ENCODE measurements at regions not wholly inside any gene's neighbourhood (a gene's known extent, or its start where the extent isn't known, plus 50 kb on each side); places are given as distances from the start of the nearest gene placed in this dataset.

DNA sequence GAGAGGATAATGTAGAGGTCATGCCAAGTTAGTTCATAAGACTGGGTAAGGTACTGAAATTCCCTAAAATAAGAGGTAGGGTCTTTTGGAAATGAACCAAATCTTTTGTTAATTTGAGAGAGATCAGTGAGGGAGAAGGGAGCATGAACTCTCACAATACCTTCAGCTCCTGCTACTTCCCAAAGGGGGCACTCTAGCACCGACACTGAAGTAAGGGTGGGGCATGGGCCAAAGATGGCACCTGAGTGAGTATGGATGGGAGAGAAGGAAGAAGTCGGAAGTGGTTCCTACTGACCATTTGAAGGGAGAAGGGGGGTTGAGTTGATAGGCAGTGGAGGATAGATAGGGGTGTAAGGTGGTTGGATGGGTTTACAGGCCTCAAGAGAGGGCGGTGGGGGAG is 86.6 kb downstream of the ZNF737 start:
- TF ChIP-seq, protein P1, sequence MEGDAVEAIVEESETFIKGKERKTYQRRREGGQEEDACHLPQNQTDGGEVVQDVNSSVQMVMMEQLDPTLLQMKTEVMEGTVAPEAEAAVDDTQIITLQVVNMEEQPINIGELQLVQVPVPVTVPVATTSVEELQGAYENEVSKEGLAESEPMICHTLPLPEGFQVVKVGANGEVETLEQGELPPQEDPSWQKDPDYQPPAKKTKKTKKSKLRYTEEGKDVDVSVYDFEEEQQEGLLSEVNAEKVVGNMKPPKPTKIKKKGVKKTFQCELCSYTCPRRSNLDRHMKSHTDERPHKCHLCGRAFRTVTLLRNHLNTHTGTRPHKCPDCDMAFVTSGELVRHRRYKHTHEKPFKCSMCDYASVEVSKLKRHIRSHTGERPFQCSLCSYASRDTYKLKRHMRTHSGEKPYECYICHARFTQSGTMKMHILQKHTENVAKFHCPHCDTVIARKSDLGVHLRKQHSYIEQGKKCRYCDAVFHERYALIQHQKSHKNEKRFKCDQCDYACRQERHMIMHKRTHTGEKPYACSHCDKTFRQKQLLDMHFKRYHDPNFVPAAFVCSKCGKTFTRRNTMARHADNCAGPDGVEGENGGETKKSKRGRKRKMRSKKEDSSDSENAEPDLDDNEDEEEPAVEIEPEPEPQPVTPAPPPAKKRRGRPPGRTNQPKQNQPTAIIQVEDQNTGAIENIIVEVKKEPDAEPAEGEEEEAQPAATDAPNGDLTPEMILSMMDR (IDR thresholded peaks at IDR 0.05) = no peak
- TF ChIP-seq ZFX (IDR thresholded peaks at IDR 0.05; ENCODE audit: borderline replicate concordance) = no peak

Data from 22Rv1 (cell line).